ENCODE measurements at regions not wholly inside any gene's neighbourhood (a gene's known extent, or its start where the extent isn't known, plus 50 kb on each side); places are given as distances from the start of the nearest gene placed in this dataset.
"Not testable (repeated sequence)": the region's sequence is repeated elsewhere in the genome, so short reads cannot be mapped to it uniquely, and the experiment has no call there.

DNA sequence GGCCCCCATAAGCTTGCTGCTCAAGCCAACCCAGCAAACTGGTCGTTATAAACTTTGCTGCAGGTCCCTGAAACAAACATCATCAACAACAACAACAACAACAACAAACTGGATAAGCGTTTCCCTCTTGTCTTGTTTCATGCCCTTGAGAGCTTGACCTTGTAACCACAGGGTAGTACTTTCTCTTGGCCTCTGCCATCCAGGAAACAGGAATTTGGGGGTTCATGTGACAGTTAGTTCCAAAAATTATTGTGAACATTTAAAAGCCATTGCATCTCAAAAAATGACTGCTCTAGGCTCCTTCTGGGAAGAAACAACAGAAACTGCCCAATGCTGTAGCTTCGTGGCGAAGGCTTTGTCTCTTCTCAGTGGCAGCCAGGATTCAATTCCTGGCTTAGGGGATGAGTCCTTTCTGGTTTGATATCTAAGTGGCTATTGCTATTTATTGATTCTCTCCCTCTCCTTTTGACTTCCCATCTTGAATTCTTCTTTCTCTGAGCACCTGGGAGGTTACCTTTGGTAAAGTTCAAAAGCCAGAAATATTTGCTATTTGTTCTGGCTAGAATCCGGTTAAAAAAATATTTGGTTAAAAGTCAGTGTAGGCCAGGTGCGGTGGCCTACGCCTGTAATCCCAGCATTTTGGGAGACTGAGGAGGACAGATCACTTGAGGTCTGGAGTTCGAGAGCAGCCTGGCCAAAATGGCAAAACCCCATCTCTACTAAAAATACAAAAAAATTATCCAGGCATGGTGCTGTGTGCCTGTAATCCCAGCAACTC is 52.0 kb upstream of the CPM start:
- no peak overlapping the region for H3K4me3 ChIP-seq
- no peaks in the 10 kb centered on the region for H3K27me3 ChIP-seq
- peaks cover 0 to 7% (median 2%) of the 10 kb centered on the region in 4 donors for H3K9me3 ChIP-seq
- H3K4me1 ChIP-seq, result no peaks in the 10 kb centered on the region
- H3K36me3 ChIP-seq, result no peaks in the 10 kb centered on the region
- TF ChIP-seq POLR2A (IDR thresholded peaks at IDR 0.05), result no peak
- TF ChIP-seq, protein P1, sequence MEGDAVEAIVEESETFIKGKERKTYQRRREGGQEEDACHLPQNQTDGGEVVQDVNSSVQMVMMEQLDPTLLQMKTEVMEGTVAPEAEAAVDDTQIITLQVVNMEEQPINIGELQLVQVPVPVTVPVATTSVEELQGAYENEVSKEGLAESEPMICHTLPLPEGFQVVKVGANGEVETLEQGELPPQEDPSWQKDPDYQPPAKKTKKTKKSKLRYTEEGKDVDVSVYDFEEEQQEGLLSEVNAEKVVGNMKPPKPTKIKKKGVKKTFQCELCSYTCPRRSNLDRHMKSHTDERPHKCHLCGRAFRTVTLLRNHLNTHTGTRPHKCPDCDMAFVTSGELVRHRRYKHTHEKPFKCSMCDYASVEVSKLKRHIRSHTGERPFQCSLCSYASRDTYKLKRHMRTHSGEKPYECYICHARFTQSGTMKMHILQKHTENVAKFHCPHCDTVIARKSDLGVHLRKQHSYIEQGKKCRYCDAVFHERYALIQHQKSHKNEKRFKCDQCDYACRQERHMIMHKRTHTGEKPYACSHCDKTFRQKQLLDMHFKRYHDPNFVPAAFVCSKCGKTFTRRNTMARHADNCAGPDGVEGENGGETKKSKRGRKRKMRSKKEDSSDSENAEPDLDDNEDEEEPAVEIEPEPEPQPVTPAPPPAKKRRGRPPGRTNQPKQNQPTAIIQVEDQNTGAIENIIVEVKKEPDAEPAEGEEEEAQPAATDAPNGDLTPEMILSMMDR (IDR thresholded peaks at IDR 0.05), result no peak
- DNase-seq, result no peak
- H3K27ac ChIP-seq, result no peak overlapping the region

GRCh38 chr12:68997526-68997925 is 64.6 kb upstream of the CPM start:
- not testable (repeated sequence) for DNase-seq, H3K27me3 ChIP-seq, H3K36me3 ChIP-seq, H3K27ac ChIP-seq, H3K9me3 ChIP-seq, H3K4me3 ChIP-seq, H3K4me1 ChIP-seq

DNA sequence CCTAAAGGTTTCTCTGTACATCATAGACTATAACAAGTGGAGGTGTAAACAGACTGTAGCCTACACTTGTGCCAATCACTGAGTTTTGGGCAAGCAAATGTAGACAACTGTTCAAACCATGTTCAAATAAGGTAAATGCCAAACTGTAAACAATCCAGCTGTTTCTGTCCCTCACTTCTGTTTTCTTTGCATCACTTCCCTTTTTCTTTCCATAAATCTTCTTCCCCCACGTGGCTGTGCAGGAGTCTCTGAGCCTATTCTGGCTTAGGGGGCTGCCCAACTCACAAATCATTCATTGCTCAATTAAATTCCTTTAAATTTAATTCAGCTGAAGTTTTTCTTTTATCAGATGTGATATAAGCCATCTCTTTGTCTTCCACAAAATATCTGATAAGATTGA is 65.1 kb upstream of the CPM start:
- H3K27ac ChIP-seq, result no peak overlapping the region
- no peak overlapping the region for H3K4me3 ChIP-seq
- no peaks in the 10 kb centered on the region for H3K4me1 ChIP-seq
- H3K36me3 ChIP-seq, result no peaks in the 10 kb centered on the region
- no peak for DNase-seq
- H3K27me3 ChIP-seq, result no peaks in the 10 kb centered on the region
- no peak for TF ChIP-seq POLR2A (IDR thresholded peaks at IDR 0.05)
- TF ChIP-seq, protein P1 (IDR thresholded peaks at IDR 0.05), result no peak
- H3K9me3 ChIP-seq, result no peaks in the 10 kb centered on the region

DNA sequence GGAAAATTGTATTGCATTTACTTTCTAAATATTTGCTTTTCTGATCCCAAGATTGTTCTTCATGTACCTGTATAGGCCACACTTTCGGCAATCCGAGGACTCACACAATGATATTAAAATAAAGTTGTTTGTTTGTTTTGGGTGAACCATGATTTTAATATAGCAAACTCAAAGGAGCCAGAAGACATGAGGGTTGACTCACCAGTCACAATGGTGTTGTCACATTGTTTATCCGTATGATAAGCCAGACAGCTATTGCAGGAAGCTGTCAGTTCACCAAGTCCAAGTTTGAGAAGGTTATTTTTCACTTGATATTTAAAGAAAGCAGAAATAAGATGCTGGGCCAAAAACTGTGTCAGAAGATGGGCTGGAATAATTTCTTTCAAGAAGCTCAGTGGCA is 67.1 kb upstream of the CPM start:
- H3K4me1 ChIP-seq, result no peaks in the 10 kb centered on the region
- no peaks in the 10 kb centered on the region for H3K36me3 ChIP-seq
- TF ChIP-seq, protein P1 (IDR thresholded peaks at IDR 0.05), result no peak
- TF ChIP-seq POLR2A (IDR thresholded peaks at IDR 0.05), result no peak

DNA sequence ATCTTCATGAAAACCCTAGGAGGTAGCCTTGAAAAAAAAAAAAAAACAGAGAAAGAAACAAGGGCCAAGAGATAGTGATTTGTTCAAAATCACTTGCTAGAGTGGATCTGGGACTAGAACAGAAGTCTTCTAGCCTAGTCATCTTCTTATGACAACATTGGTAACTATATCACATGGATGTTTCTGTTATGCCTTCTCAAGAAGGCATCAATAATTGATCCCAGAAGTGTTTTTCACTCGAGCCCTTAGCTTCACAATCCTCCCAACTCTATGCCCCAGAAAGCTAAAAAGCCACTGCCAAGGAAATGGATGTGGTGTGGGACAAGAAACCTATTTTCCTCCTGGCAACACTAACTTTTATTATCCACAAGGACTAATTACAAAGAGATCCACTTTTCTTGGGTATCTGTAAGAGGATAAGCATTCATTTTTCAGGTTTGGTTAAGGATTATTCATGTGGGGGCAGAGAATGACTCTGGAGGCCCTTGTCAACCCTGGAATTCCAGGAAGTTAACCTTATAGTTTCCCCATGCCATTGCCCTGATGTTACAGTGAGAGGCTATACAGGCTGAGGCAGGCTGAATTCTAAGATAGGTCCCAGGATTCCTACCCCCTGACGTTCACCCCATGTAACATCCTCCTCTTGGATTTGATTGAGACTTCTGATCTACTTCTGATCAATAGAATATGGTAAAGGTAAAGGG is 67.7 kb upstream of the CPM start:
- H3K27me3 ChIP-seq, result no peaks in the 10 kb centered on the region
- no peak overlapping the region for H3K27ac ChIP-seq
- no peak for DNase-seq
- TF ChIP-seq POLR2A (IDR thresholded peaks at IDR 0.05), result no peak
- TF ChIP-seq, protein P1 (IDR thresholded peaks at IDR 0.05), result no peak
- H3K9me3 ChIP-seq, result no peaks in the 10 kb centered on the region
- H3K4me1 ChIP-seq, result no peaks in the 10 kb centered on the region
- H3K36me3 ChIP-seq, result no peaks in the 10 kb centered on the region
- no peak overlapping the region for H3K4me3 ChIP-seq

More for the DNA sequence above, 67.1 kb upstream of the CPM start:
- Histone ChIP-seq H3K4me3 (no peak overlapping the region), H3K27ac (no peak overlapping the region), H3K27me3 (no peaks in the 10 kb centered on the region), H3K9me3 (no peaks in the 10 kb centered on the region)
- no peak for DNase-seq

DNA sequence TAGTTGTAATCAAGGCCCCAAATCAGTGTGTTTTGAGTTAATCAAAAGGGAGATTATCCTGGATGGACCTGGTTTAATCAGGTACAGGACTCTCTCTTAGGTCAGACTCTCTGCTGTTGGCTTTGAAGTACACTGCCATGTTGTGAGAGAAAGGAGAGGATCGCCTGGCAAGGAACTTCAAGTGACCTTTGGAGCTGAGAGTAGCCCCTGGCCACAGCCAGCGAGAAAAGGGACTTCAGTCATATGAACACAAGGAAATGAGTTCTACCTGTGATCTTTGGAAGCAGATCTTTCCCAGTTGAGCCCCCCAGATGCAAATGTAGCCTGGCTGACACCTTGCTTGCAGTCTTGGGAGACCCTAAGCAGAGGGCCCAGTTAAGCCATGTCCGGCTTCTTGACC is 68.3 kb upstream of the CPM start:
- H3K4me3 ChIP-seq, result no peak overlapping the region
- DNase-seq, result no peak
- TF ChIP-seq, protein P1 (IDR thresholded peaks at IDR 0.05), result no peak
- no peak for TF ChIP-seq POLR2A (IDR thresholded peaks at IDR 0.05)
- no peaks in the 10 kb centered on the region for H3K9me3 ChIP-seq
- no peaks in the 10 kb centered on the region for H3K36me3 ChIP-seq
- no peaks in the 10 kb centered on the region for H3K4me1 ChIP-seq
- H3K27ac ChIP-seq, result no peak overlapping the region
- H3K27me3 ChIP-seq, result no peaks in the 10 kb centered on the region

All from Peyer's patch (tissue), 4 donors.